Psoas muscle (tissue), 7 donors: ENCODE measurements at regions not wholly inside any gene's neighbourhood (a gene's known extent, or its start where the extent isn't known, plus 50 kb on each side); places are given as distances from the start of the nearest gene placed in this dataset.

Source experiments
- ATAC-seq, 4 donors: fragments of 200-7000 bp; cut with Tn5 transposase; one replicate each; pipeline ENCODE4 v1.9.1; 2020; ENCODE audit warnings: moderate library complexity in 3 of 4, mild to moderate bottlenecking in 2 of 4
- DNase-seq, 2 donors: peaks; one replicate each; pipeline ENCODE4 v3.0.0-alpha.2; 2020
- H3K27ac ChIP-seq: fragments of 200-600 bp; one replicate; pipeline ENCODE4 v1.8.0; 2022
- H3K27me3 ChIP-seq, 3 donors: fragments of 200-600 bp in 1 of 3; one replicate each; pipeline versions ENCODE4 v1.6.1 to v1.8.0; 2013 to 2022; ENCODE audit warnings: low read length in 2 of 3, mild to moderate bottlenecking in 2 of 3, moderate library complexity in 1 of 3; ENCODE audit not compliant: insufficient read depth in 3 of 3
- H3K36me3 ChIP-seq, 2 donors: fragments of 200-600 bp in 1 of 2; one replicate each; pipeline versions ENCODE4 v1.6.1 to v1.8.0; 2013 to 2022; ENCODE audit warnings: low read depth in 1 of 2, mild to moderate bottlenecking in 1 of 2, moderate library complexity in 1 of 2; ENCODE audit not compliant: insufficient read depth in 1 of 2
- H3K4me1 ChIP-seq: fragments of 200-600 bp; one replicate; pipeline ENCODE4 v1.8.0; 2022
- H3K4me3 ChIP-seq: fragments of 200-600 bp; one replicate; pipeline ENCODE4 v1.8.0; 2022; ENCODE audit warnings: mild to moderate bottlenecking
- H3K9me3 ChIP-seq: fragments of 200-600 bp; one replicate; pipeline ENCODE4 v1.8.0; 2022
- WGBS, 3 donors: extraction: QIAGEN DNeasy Blood & Tissue Kit; methylation state at CpG; one replicate each; pipeline versions ENCODE4 v1.1.6 to v1.1.7; 2013; 5-methylcytosine and 5-hydroxymethylcytosine counted together
- intact Hi-C, 2 donors: fragments of 100-400 bp; cut with DNase I; formaldehyde crosslinking; loops; one replicate each; pipeline versions ENCODE4 v1.11.0 to v1.14.2; 2022
- TF ChIP-seq, protein P1 (sequence below): fragments of 200-600 bp; IDR thresholded peaks from one replicate; pipeline ENCODE4 v1.8.0; 2022; ENCODE audit warnings: antibody characterized with exemption
- donor health status: healthy with polysubstance abuse.
- donor health status: DM: no; HTN: no; CAD: no; lungs with moderate emphysema.
- donor health status: Bipolar disorder and iron deficiency.
- donor health status: healthy.
- donor health status: DM: yes; HTN: yes; CAD: no.
- donor health status: DM: no; HTN: no; CAD: no.
- donor health status: DM: yes; HTN: yes; CAD: no.

DNA sequence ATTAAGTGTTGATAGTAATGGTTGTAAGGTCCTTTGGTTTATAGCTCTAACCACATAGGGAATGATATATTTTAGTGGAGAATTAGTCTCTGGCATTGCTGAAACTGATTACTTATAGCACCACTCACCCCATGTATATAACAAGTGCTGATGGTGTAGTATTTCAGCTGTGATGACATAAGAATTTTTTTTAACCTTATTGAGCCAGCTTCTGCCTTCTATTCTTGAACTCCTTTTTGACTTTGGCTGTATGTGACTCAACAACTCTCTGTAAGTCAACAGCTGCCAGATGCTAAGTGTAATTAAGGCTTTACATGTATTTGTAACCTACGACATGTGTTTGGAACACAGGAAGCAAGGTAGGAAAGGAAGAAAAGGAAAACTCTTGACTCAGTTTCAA lies 929.6 kb upstream of the WWC1 start:
- Histone ChIP-seq H3K27ac (no peak overlapping the region), H3K4me3 (no peak overlapping the region), H3K27me3 (no peaks in the 10 kb centered on the region), H3K36me3 (no peaks in the 10 kb centered on the region), H3K9me3 (peaks cover 7% of the 10 kb centered on the region), H3K4me1 (no peaks in the 10 kb centered on the region)
- no peak for DNase-seq
- no peak for ATAC-seq
- WGBS, 3 donors: 40 to 43% (median 42%) methylated on average over 1 of the region's 1 CpG
- intact Hi-C loops: no loop called here
- TF ChIP-seq, protein P1, sequence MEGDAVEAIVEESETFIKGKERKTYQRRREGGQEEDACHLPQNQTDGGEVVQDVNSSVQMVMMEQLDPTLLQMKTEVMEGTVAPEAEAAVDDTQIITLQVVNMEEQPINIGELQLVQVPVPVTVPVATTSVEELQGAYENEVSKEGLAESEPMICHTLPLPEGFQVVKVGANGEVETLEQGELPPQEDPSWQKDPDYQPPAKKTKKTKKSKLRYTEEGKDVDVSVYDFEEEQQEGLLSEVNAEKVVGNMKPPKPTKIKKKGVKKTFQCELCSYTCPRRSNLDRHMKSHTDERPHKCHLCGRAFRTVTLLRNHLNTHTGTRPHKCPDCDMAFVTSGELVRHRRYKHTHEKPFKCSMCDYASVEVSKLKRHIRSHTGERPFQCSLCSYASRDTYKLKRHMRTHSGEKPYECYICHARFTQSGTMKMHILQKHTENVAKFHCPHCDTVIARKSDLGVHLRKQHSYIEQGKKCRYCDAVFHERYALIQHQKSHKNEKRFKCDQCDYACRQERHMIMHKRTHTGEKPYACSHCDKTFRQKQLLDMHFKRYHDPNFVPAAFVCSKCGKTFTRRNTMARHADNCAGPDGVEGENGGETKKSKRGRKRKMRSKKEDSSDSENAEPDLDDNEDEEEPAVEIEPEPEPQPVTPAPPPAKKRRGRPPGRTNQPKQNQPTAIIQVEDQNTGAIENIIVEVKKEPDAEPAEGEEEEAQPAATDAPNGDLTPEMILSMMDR: no peak

DNA sequence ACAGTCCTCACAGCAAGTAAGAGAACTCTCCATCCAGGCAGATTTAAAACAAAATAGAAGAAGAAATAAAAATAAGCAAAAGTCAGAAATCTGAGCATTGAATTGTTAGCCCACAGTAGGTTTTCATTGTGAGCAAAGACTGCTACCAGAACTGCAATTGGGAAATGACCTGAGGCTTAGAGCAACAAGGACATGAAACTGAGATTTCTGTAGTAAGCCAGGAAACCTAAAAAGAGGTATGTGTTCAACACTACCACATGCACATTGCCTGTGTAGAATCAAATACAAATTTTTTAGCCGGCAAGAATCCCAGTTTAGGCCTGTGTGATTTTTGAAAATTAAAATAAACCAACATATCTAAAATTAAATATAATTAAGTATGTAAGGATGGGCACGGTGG lies 928.4 kb upstream of the WWC1 start:
- Histone ChIP-seq H3K27me3 (no peaks in the 10 kb centered on the region), H3K4me1 (no peaks in the 10 kb centered on the region), H3K36me3 (no peaks in the 10 kb centered on the region), H3K27ac (no peak overlapping the region), H3K9me3 (peaks cover 7% of the 10 kb centered on the region), H3K4me3 (no peak overlapping the region)
- intact Hi-C loops: no loop called here
- 94 to 96% (median 95%) methylated on average over 2 of the region's 2 CpGs for WGBS, 3 donors
- DNase-seq (no peak), ATAC-seq (no peak)
- TF ChIP-seq, protein P1: no peak

- ATAC-seq (no peak), DNase-seq (no peak)
- Histone ChIP-seq H3K36me3 (no peaks in the 10 kb centered on the region), H3K27ac (no peak overlapping the region), H3K27me3 (no peaks in the 10 kb centered on the region), H3K9me3 (no peaks in the 10 kb centered on the region), H3K4me3 (no peak overlapping the region), H3K4me1 (no peaks in the 10 kb centered on the region)
- TF ChIP-seq, protein P1: no peak
- 78 to 81% (median 80%) methylated on average over 17 of the region's 17 CpGs for WGBS, 3 donors
- intact Hi-C loops: no loop called here
These were observed 916.3 kb upstream of the WWC1 start for GRCh38 chr5:167375125-167375524.

DNA sequence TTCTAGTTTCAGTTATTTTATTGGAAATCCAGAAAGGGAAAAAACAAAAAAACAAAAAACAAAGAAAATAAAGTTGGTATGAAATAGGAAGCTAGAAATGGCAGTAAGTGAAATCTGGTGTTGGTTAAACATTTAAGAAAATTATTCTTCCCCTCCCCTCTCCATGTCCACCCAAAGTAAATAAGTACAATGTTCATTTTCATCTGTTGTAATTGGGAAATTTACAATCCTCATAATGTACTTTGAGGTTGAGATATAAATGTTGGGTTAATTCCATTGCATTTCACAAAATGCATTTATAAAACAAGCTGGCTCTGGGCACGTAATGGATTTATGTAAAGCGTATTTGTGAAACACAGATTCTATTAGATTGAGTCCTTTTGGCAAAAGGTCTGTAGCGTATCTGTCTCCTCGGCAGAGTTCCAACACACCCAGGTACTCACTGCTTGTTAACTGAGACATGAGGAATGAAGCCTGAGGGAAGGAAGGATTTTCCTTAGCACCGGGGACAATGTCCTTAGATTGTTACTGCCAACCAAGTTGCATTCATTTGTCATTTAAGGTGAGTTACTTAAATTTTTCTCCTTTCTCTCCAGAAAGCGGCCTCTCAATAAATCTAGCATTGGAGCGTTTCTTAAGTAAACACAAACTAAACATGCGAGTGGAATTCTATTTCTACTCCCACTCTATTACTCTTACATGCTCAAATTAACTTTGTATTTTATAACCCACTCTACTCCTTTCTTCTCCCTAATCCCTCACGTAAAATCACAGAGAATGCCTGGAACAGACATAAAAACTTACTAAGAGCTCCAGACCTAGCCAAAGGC lies 912.3 kb upstream of the WWC1 start:
- DNase-seq (no peak), ATAC-seq (no peak)
- 52 to 57% (median 54%) methylated on average over 9 of the region's 9 CpGs for WGBS, 3 donors
- Histone ChIP-seq H3K27ac (no peak overlapping the region), H3K9me3 (no peaks in the 10 kb centered on the region), H3K27me3 (no peaks in the 10 kb centered on the region), H3K4me1 (no peaks in the 10 kb centered on the region), H3K4me3 (no peak overlapping the region), H3K36me3 (no peaks in the 10 kb centered on the region)
- intact Hi-C loops: no loop called here
- TF ChIP-seq, protein P1: no peak

- H3K27me3 ChIP-seq: no peaks in the 10 kb centered on the region
- H3K4me3 ChIP-seq: no peak overlapping the region
- no peak for DNase-seq
- H3K36me3 ChIP-seq: no peaks in the 10 kb centered on the region
- H3K27ac ChIP-seq: no peak overlapping the region
- no peaks in the 10 kb centered on the region for H3K9me3 ChIP-seq
- no peaks in the 10 kb centered on the region for H3K4me1 ChIP-seq
- WGBS, 3 donors: 58 to 68% (median 64%) methylated on average over 1 of the region's 1 CpG
- TF ChIP-seq, protein P1: no peak
- intact Hi-C loops: no loop called here
- no peak for ATAC-seq
These were observed 910.0 kb upstream of the WWC1 start for GRCh38 chr5:167381457-167381856.
